ENCODE measurements at regions not wholly inside any gene's neighbourhood (a gene's known extent, or its start where the extent isn't known, plus 50 kb on each side); places are given as distances from the start of the nearest gene placed in this dataset.

GRCh38 chr3:10555263-10555662 is 49.9 kb upstream of the ATP2B2 start:
- DNase-seq: no peak

- DNase-seq: no peak
These were observed 50.9 kb upstream of the ATP2B2 start for GRCh38 chr3:10556312-10556711.

GRCh38 chr3:10557250-10557649 is 51.9 kb upstream of the ATP2B2 start:
- no peak for DNase-seq

- no peak for DNase-seq
These were observed 52.5 kb upstream of the ATP2B2 start for GRCh38 chr3:10557781-10558373.

GRCh38 chr3:10558736-10559135 is 53.4 kb upstream of the ATP2B2 start:
- no peak for DNase-seq

GRCh38 chr3:10560060-10560861 is 54.9 kb upstream of the ATP2B2 start:
- DNase-seq: no peak

- DNase-seq: no peak
These were observed 56.0 kb upstream of the ATP2B2 start for GRCh38 chr3:10561162-10561945.

- DNase-seq: no peak
These were observed 56.7 kb upstream of the ATP2B2 start for GRCh38 chr3:10561946-10562560.

- no peak for DNase-seq
These were observed 58.0 kb upstream of the ATP2B2 start for GRCh38 chr3:10563396-10563795.

- DNase-seq: no peak
These were observed 60.4 kb upstream of the ATP2B2 start for GRCh38 chr3:10565814-10566213.

- no peak for DNase-seq
These were observed 61.1 kb upstream of the ATP2B2 start for GRCh38 chr3:10566451-10566850.

- DNase-seq: no peak
These were observed 63.2 kb upstream of the ATP2B2 start for GRCh38 chr3:10568549-10568948.

- DNase-seq: no peak
These were observed 65.0 kb upstream of the ATP2B2 start for GRCh38 chr3:10570196-10570946.

- DNase-seq: no peak
These were observed 68.8 kb upstream of the ATP2B2 start for GRCh38 chr3:10574101-10574620.

- no peak for DNase-seq
These were observed 70.3 kb upstream of the ATP2B2 start for GRCh38 chr3:10575601-10576160.

GRCh38 chr3:10577486-10577885 is 72.1 kb upstream of the ATP2B2 start:
- DNase-seq: no peak

- no peak for DNase-seq
These were observed 75.0 kb upstream of the ATP2B2 start for GRCh38 chr3:10580426-10580825.

- DNase-seq: no peak
These were observed 75.9 kb upstream of the ATP2B2 start for GRCh38 chr3:10581251-10581650.

- DNase-seq: no peak
These were observed 76.3 kb upstream of the ATP2B2 start for GRCh38 chr3:10581716-10582115.

GRCh38 chr3:10582733-10583132 is 77.3 kb upstream of the ATP2B2 start:
- DNase-seq: no peak

- DNase-seq: no peak
These were observed 78.7 kb upstream of the ATP2B2 start for GRCh38 chr3:10583798-10584708.

Measured in CD4-positive, alpha-beta T cell treated with Interleukin-21 for 1 hour (primary cell).